ENCODE measurements at regions not wholly inside any gene's neighbourhood (a gene's known extent, or its start where the extent isn't known, plus 50 kb on each side); places are given as distances from the start of the nearest gene placed in this dataset.

DNA sequence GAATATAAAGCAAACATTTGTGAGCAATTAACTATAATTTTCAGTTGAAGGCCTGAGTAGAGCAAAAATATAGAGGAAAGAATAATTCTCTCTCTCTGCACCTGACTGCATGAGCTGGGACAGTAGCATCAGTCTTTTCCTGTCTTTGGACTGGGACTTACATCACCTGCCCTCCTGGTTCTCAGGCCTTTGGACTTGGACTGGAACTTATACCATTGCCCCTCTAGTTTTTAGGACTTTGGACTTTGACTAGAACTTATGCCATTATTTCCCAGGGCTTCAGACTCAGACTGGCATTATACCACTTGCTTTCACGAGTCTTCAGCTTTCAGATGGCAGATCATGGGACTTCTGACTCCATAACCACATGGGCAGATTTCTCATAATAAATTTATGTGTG is 81.0 kb upstream of the SLC25A13 start:
- no peak for DNase-seq

DNA sequence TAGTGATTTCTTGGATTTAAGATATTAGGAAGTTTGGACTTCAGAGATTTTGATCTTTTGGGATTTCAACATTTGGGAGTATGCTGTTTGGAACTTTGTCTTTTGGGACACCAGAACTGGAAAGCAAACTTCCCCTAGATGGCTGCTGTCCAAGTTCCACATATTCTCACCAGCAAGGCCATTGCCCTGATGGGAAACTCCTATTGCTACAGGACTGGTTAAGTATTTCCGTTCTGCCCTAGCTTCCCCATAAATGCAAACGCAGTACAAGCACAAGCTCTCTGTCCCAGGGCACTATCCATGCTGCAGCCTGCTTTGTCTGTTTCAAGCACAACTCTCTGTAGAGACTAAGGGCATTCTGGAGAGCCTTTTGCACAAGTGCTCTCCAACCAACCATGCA is 79.3 kb upstream of the SLC25A13 start:
- no peak for DNase-seq

DNA sequence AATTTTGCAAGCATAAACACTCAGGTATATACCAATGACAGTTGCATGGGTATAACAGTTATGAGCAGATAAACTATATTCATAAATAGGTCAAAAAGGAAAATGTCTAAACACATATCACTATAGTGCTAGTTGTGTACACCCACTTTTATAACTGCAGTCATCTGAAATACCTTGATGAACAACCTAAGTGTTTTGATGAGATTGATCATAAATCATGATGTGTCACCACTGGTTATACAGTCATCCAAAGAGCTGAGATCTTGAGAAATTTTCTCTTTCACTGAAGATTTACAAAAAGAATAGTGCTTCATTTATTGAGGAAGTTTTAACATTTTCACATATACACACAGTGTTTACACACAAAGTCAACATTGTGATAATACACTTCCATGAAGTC is 78.6 kb upstream of the SLC25A13 start:
- no peak for DNase-seq

DNA sequence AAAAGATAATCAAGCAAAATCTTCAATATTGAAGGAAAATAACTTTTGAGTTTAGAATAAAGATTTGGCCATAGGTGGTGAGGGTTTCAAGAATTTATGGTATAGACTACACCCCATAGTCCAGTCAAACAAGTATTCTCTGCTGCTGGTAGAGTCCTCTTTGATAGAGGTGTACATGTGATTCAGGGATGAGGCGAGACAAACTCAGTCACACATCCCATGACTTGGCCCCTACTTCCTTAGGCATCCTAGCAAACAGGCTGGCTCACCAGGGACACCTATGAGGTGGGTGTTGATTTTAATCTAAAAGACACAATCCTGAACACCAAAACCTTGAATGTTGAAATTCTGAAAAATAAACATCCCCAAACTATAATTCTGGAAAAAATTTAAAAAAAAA is 78.1 kb upstream of the SLC25A13 start:
- DNase-seq, result no peak

DNA sequence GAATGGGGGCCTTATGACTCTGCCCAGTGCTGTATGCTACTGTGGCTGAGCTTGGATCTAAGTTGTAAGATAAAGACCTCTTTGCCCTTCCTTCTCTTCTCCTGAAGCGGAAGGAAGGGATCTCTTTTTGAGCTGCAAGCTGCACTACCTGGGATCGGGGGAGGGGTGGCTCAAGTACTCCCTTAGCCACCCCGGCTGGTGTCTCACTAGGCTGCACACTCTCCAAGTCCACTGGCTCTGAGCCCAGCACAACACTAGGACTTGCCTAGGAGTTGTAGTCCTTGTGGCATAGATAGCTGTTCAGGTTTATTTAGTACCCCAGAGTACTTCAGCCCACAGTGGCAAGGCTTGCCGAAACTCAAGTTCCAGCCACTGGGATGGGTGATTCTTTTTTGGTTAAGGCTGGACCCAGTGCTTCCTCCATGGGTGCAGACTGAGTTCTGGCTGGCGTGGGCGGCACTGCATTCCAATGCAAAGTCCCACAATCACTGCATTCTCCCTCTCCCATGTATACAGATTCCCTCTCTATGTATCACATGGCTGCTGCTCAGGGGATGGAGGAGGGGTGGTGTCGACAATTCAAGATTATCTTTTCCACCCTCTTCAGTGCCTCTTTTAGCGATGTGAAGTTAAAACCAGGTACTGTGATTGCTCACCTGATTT is 76.2 kb upstream of the SLC25A13 start:
- no peak for DNase-seq

DNA sequence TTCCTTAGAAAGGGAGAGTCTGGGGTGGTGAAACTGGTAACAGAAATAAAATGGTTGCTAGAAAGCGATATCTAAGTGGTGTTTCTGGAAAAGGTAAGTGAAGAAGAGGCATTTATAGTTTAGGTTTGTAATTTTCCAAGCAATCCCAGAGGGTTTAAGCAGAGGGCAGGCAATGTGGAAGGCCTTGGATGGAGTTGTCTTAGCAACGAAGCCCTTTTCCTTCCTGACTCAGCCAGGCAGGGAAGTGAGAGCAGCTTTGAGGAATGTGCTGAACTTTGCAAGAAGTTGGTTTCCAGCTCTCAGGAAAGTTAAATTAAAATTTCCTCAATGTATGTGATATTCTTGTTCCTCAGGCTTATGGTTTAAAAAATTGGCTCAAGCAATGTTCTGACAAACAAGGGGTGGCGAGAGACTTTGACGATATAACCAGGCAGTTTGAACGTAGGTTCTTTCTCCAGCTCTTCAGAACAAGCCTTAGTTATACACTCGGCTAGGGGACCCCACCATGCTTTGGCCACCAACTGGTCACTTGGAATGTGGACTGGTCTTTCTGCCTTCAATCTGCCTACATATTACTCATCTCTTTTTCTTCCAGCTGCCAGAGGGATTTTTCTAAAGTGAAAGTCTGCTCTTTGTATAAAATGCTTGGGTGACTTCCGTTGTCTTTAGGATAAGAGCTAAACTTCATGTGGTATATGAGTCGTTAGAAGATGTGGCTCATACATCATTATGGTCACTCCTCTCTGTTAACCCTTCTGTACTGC is 66.9 kb upstream of the SLC25A13 start:
- DNase-seq, result no peak

DNA sequence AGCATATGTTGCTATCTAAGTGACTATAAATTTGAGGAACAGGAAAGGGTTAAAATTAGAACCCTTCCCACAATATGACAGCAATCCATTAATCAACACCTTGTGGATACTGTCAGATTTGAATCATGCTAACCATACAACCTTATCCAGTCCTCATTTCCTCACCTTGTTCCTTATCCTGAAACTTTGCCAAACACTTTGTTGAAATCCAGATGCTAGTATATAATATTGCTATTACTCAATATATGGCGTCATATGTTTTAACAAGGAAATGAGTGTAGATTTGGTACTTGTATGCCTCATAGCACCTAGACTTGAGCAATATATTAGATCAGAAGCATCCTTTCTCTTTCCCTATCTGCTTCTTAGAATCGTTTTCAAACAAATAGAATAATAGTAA is 66.3 kb upstream of the SLC25A13 start:
- DNase-seq, result no peak

DNA sequence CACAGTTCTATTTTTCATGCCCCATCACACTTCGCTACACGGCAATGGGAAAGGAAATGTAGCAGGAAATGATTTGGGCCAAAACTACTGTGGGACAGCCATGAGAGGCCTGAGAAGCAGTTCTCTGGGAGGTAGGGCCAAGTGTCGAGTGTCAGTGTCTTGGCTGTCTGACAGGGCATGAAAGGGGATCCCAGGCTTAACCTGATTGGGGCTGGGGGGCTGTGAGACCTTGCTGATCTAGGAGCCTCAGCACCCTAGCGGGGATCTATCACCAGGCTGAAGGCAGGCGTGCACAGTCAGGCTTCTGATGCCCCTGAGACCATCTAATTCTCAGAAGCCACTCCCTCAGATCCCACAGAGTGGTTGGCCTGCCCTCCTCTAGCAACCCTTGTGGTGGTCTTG is 58.2 kb upstream of the SLC25A13 start:
- DNase-seq, result no peak

DNA sequence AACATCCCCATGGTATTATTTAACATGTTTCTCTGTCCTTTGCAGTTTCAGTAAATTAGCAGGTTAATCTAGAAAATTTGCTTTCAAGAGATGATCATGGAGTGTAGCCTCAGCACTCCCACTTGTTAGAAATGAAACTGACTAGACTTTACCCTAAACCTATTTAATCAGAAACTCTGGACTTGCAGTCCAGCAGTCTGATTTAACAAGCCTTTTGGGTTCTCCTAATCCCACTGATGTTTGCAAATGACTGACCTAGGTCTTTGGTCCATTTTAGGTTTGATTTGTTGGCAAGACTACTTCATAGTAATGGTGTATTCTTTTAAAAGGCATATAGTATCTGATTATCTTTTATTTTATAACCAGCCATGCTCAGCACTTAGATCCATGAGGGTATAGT is 55.5 kb upstream of the SLC25A13 start:
- no peak for DNase-seq

All from activated CD4-positive, alpha-beta T cell treated with anti-CD3 and anti-CD28 coated beads, Interleukin-2, amount 50 U/mL, for 48 hours (primary cell).